MCF 10A (cell line): ENCODE measurements at regions not wholly inside any gene's neighbourhood (a gene's known extent, or its start where the extent isn't known, plus 50 kb on each side); places are given as distances from the start of the nearest gene placed in this dataset.

Experiments used
- BruUV-seq: library from RNA; stranded (reverse); fragments of 400-500 nt; replicated peaks from 2 replicates; lab custom pipeline; 2021; lab: Mats Ljungman, UMichigan
- CTCF ChIA-PET: fragments of 300-600 bp; sonication (Branson Sonifier 250); formaldehyde crosslinking; extraction: SDS; loops from one replicate; lab custom pipeline; 2021; ENCODE audit warnings: antibody characterized with exemption, inconsistent platforms; lab: Yijun Ruan, JAX
- POLR2A ChIA-PET: fragments of 300-600, 350-650 bp; sonication (Branson Sonifier 250); formaldehyde crosslinking; extraction: SDS; loops from one replicate; lab custom pipeline; 2020; ENCODE audit warnings: antibody characterized with exemption, inconsistent platforms; lab: Yijun Ruan, JAX
- DNase-seq: peaks from one replicate; pipeline ENCODE4 v3.0.0-alpha.2; 2018; ENCODE audit not compliant: unreplicated experiment
- H3K27ac Mint-ChIP-seq: one replicate; pipeline ENCODE4 v1.8.0; 2022; ENCODE audit warnings: mild to moderate bottlenecking, low read depth, mixed read lengths; ENCODE audit not compliant: unreplicated experiment
- H3K27me3 Mint-ChIP-seq: one replicate; pipeline ENCODE4 v1.8.0; 2022; ENCODE audit warnings: mixed read lengths; ENCODE audit not compliant: insufficient read depth, unreplicated experiment
- H3K36me3 Mint-ChIP-seq: one replicate; pipeline ENCODE4 v1.8.0; 2022; ENCODE audit warnings: mild to moderate bottlenecking, moderate library complexity, mixed read lengths; ENCODE audit not compliant: insufficient read depth, unreplicated experiment
- H3K4me1 Mint-ChIP-seq: one replicate; pipeline ENCODE4 v1.8.0; 2022; ENCODE audit warnings: mixed read lengths; ENCODE audit not compliant: insufficient read depth, unreplicated experiment
- H3K4me3 Mint-ChIP-seq: one replicate; pipeline ENCODE4 v1.8.0; 2022; ENCODE audit warnings: mild to moderate bottlenecking, moderate library complexity, mixed read lengths; ENCODE audit not compliant: unreplicated experiment
- H3K9me3 Mint-ChIP-seq: one replicate; pipeline ENCODE4 v1.8.0; 2022; ENCODE audit warnings: mixed read lengths; ENCODE audit not compliant: unreplicated experiment
- CTCF ChIP-seq: fragments of 200-600 bp; IDR thresholded peaks from one replicate; pipeline ENCODE4 v1.8.0; 2022; ENCODE audit warnings: antibody characterized with exemption, mild to moderate bottlenecking; ENCODE audit not compliant: unreplicated experiment
- intact Hi-C: fragments of 100-400 bp; cut with micrococcal nuclease; formaldehyde crosslinking; loops from 2 replicates; pipeline ENCODE4 v1.14.1; 2022

DNA sequence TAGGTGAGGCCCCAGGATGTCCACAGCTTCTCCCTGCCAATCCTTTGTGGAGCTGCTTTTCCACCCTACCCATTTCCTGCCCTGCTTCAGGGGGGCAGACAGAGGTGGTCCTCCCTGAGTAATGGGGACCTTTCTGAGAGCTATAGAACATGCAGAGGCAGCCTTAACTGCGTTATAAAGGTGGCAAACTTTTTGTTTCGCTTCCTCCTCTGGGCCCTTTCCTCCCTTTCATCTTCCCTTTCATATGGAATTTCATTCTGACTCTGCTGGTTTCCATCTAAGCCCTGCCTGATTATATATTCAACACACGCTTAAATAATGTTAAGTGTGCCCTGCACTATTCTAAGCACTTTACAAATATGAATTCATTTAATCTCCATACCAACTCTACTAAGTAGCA is 169.3 kb upstream of the E2F8 start:
- Mint-ChIP-seq H3K4me3 (no peak overlapping the region), H3K9me3 (peaks cover 18% of the 10 kb centered on the region), H3K36me3 (no peaks in the 10 kb centered on the region), H3K4me1 (no peaks in the 10 kb centered on the region), H3K27me3 (peaks cover 48% of the 10 kb centered on the region), H3K27ac (no peak overlapping the region)
- ChIA-PET POLR2A (no interaction called here), CTCF (interaction anchor here (0.6 kb wide), 1 partner anchor 29 kb away, joined by 3 read pairs; no protein-coding TSS in a partner anchor)
- no TSS peak for BruUV-seq
- no peak for DNase-seq
- TF ChIP-seq CTCF: no peak
- intact Hi-C loops: no loop called here

GRCh38 chr11:19409307-19409706 is 168.6 kb upstream of the E2F8 start:
- H3K9me3 Mint-ChIP-seq: peaks cover 11% of the 10 kb centered on the region
- no peaks in the 10 kb centered on the region for H3K4me1 Mint-ChIP-seq
- H3K27me3 Mint-ChIP-seq: peaks cover 41% of the 10 kb centered on the region
- no TSS peak for BruUV-seq
- no peak overlapping the region for H3K4me3 Mint-ChIP-seq
- intact Hi-C loops: no loop called here
- H3K36me3 Mint-ChIP-seq: no peaks in the 10 kb centered on the region
- no peak overlapping the region for H3K27ac Mint-ChIP-seq
- TF ChIP-seq CTCF: no peak
- DNase-seq: no peak
- ChIA-PET POLR2A (no interaction called here), CTCF (no interaction called here)

- no peaks in the 10 kb centered on the region for H3K36me3 Mint-ChIP-seq
- no peak for DNase-seq
- TF ChIP-seq CTCF: no peak
- no peaks in the 10 kb centered on the region for H3K4me1 Mint-ChIP-seq
- no peaks in the 10 kb centered on the region for H3K9me3 Mint-ChIP-seq
- no peak overlapping the region for H3K27ac Mint-ChIP-seq
- ChIA-PET POLR2A (interaction anchor here (0.6 kb wide), 1 partner anchor 605 kb away, joined by 4 read pairs; no protein-coding TSS in a partner anchor), CTCF (interaction anchor here (1.3 kb wide), 1 partner anchor 69 kb away, joined by 4 read pairs; no protein-coding TSS in a partner anchor)
- intact Hi-C loops: no loop called here
- peaks cover 25% of the 10 kb centered on the region for H3K27me3 Mint-ChIP-seq
- BruUV-seq: no TSS peak
- H3K4me3 Mint-ChIP-seq: no peak overlapping the region
Observed at GRCh38 chr11:19407677-19408270, 167.0 kb upstream of the E2F8 start.

GRCh38 chr11:19405966-19406365 is 165.2 kb upstream of the E2F8 start:
- Mint-ChIP-seq H3K27ac (no peak overlapping the region), H3K4me1 (no peaks in the 10 kb centered on the region), H3K9me3 (no peaks in the 10 kb centered on the region), H3K36me3 (no peaks in the 10 kb centered on the region), H3K4me3 (no peak overlapping the region), H3K27me3 (peaks cover 13% of the 10 kb centered on the region)
- ChIA-PET CTCF (interaction anchor here (0.6 to 0.7 kb wide), 2 partner anchors 90 to 606 kb away, joined by 3 to 4 read pairs; no protein-coding TSS in a partner anchor), POLR2A (no interaction called here)
- intact Hi-C loops: no loop called here
- TF ChIP-seq CTCF: no peak
- BruUV-seq: no TSS peak
- DNase-seq: no peak
